ENCODE measurements at regions not wholly inside any gene's neighbourhood (a gene's known extent, or its start where the extent isn't known, plus 50 kb on each side); places are given as distances from the start of the nearest gene placed in this dataset.

DNA sequence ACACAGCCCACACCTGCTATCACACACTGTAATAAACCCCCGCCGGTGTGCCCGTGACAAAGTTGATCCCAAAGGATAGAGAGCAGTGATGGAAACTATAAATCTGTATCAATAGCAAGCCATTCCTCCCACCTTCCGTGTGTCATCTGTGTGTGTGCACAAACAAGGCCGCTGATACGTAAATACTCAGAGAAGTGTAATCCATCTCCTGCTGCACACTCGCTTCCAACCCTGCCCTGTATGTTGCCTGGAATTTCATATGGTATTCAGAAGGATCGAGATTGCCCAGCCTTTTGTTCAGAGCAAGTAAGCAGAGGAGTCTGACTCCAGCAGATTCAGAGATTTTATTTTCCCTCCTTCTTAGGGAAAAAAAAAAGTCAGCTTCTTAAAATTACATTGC, 581.1 kb upstream of the ZFHX3 start:
- Histone ChIP-seq H3K4me1 (ENCODE audit: control insufficient read depth in 1 of 2, insufficient read depth in 2 of 2, low read length in 2 of 2) (no peaks in the 10 kb centered on the region), H3K4me3 (ENCODE audit: low read length in 2 of 2) (no peak overlapping the region), H3K36me3 (ENCODE audit: control insufficient read depth in 1 of 2, insufficient read depth in 2 of 2, low read length in 1 of 2) (no peaks in the 10 kb centered on the region), H3K27me3 (ENCODE audit: control insufficient read depth in 1 of 2, insufficient read depth in 2 of 2, low read length in 1 of 2) (no peaks in the 10 kb centered on the region), H3K9me3 (ENCODE audit: control insufficient read depth, low read length) (no peaks in the 10 kb centered on the region), H3K27ac (ENCODE audit: low read depth in 1 of 2, low read length in 2 of 2) (no peak overlapping the region)
- no peak for DNase-seq
- WGBS, 2 donors: 87% methylated on average over 8 of the region's 8 CpGs
- no peak for ATAC-seq (ENCODE audit: low FRiP score)
- intact Hi-C loops (cut with DNase I): no loop called here

DNA sequence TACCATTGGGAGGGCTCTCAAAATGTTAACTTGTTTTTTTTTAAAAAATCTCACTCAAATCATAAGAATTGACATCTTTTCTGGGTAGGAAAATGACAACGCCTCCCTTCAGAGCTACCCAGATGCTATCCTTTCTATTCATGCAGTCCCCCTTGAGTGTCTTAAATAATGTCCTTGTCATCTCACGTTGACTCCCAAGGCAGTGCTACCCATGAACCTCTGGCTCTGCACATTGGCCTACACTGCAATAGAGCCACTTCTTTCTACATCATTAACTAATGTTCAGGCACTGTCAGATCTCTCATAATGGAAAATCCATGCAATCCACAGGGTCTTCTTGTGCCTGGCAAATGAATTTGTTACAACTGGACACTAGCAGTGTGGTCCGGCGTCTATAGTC, 569.8 kb upstream of the ZFHX3 start:
- DNase-seq (no peak), ATAC-seq (ENCODE audit: low FRiP score) (no peak)
- 92 to 93% methylated on average over 4 of the region's 4 CpGs for WGBS, 2 donors
- Histone ChIP-seq H3K36me3 (ENCODE audit: control insufficient read depth in 1 of 2, insufficient read depth in 2 of 2, low read length in 1 of 2) (no peaks in the 10 kb centered on the region), H3K27me3 (ENCODE audit: control insufficient read depth in 1 of 2, insufficient read depth in 2 of 2, low read length in 1 of 2) (no peaks in the 10 kb centered on the region), H3K4me1 (ENCODE audit: control insufficient read depth in 1 of 2, insufficient read depth in 2 of 2, low read length in 2 of 2) (no peaks in the 10 kb centered on the region), H3K4me3 (ENCODE audit: low read length in 2 of 2) (no peak overlapping the region), H3K27ac (ENCODE audit: low read depth in 1 of 2, low read length in 2 of 2) (no peak overlapping the region), H3K9me3 (ENCODE audit: control insufficient read depth, low read length) (no peaks in the 10 kb centered on the region)
- intact Hi-C loops (cut with DNase I): no loop called here

DNA sequence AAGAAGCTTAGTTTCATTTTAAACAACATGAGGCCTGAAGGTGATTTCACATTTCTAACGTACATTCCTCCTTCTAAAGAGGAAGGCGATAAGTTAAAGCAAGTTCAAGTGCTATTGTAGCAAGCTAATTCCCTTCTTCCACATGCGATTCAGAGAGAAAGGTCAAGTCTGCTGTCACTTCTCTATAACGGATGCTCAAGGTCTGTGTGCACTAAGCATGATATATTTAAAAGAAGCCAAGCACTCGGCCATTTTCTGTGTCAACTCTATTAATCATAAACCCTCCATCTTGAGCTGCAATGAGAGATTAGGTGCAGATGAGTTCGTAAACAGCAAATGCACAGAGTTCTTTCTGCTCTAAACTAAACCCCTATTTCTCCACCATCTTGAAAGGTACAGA, 568.8 kb upstream of the ZFHX3 start:
- Histone ChIP-seq H3K36me3 (ENCODE audit: control insufficient read depth in 1 of 2, insufficient read depth in 2 of 2, low read length in 1 of 2) (no peaks in the 10 kb centered on the region), H3K4me1 (ENCODE audit: control insufficient read depth in 1 of 2, insufficient read depth in 2 of 2, low read length in 2 of 2) (no peaks in the 10 kb centered on the region), H3K27me3 (ENCODE audit: control insufficient read depth in 1 of 2, insufficient read depth in 2 of 2, low read length in 1 of 2) (no peaks in the 10 kb centered on the region), H3K9me3 (ENCODE audit: control insufficient read depth, low read length) (no peaks in the 10 kb centered on the region), H3K27ac (ENCODE audit: low read depth in 1 of 2, low read length in 2 of 2) (no peak overlapping the region), H3K4me3 (ENCODE audit: low read length in 2 of 2) (no peak overlapping the region)
- intact Hi-C loops (cut with DNase I): no loop called here
- ATAC-seq (ENCODE audit: low FRiP score) (no peak), DNase-seq (no peak)
- 79 to 80% methylated on average over 6 of the region's 6 CpGs for WGBS, 2 donors

DNA sequence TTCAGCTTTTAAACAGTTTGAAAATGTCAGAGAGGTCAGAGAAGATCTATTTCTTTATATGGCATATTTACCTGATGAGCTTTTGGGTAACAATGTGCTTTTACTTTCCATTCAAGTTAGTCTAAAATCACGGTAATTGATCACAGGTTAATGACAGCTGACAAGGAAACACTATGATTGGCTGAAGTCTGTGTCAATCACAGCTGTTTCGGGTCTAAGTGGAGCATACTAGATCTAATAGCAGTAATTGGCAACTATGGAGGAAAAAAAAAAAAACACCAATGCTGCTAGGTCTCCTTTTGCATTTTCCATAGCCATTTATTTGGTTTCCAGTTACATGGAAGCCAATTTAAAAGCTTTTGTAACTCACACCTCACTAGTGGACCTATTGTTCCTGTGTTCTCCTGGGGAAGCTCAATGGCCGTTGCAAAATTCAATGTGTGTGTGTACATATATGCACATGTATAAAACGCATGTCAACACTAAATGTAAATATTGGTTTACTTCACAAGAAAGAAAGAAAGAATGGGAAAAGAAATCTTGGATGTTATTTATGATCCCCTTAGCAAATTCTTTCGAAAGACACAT, 568.3 kb upstream of the ZFHX3 start:
- intact Hi-C loops (cut with DNase I): no loop called here
- Histone ChIP-seq H3K4me3 (ENCODE audit: low read length in 2 of 2) (no peak overlapping the region), H3K27ac (ENCODE audit: low read depth in 1 of 2, low read length in 2 of 2) (no peak overlapping the region), H3K9me3 (ENCODE audit: control insufficient read depth, low read length) (no peaks in the 10 kb centered on the region), H3K27me3 (ENCODE audit: control insufficient read depth in 1 of 2, insufficient read depth in 2 of 2, low read length in 1 of 2) (no peaks in the 10 kb centered on the region), H3K36me3 (ENCODE audit: control insufficient read depth in 1 of 2, insufficient read depth in 2 of 2, low read length in 1 of 2) (no peaks in the 10 kb centered on the region), H3K4me1 (ENCODE audit: control insufficient read depth in 1 of 2, insufficient read depth in 2 of 2, low read length in 2 of 2) (no peaks in the 10 kb centered on the region)
- DNase-seq: no peak
- ATAC-seq (ENCODE audit: low FRiP score): no peak
- WGBS, 2 donors: 94 to 95% methylated on average over 5 of the region's 5 CpGs

DNA sequence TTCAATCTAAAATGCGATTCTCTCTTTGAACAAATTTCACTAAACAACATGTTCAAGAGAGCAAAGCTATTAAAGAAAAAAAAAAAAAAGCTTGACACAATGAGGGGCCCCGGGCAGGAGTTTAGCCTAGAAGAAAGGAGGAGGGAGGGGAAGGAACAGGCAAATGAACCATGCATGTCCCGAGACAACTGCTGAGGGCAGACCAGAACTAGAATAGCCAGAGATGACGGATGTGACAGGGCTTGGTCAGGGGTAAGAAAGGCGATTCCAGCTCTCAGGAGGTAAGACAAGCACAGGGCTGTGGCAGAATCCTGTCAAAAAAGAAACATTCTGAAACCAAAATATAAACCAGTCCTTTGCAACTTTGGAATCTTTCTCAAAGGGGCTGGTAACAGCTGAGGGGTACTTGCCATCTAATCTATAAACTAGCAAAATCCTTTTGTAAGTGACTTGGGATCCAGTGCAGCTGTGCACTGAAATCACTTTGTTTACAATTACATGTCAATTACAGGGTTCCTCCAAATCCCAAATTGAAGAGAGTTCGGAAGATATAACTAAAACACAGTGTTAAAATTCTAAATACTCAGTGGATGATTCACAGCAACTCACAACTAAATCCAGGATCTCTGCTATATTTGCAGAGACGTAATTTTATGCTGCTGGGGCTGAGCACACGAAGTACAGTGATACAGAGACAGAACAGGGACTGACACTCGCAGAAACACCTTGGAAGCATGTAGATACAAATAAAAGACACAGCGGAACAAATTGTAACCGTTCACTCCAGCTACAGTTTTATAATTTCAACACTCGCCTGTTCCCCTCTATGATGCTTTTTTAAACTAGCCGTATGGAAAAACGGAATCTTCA, 567.4 kb upstream of the ZFHX3 start:
- Histone ChIP-seq H3K9me3 (ENCODE audit: control insufficient read depth, low read length) (no peaks in the 10 kb centered on the region), H3K27ac (ENCODE audit: low read depth in 1 of 2, low read length in 2 of 2) (no peak overlapping the region), H3K36me3 (ENCODE audit: control insufficient read depth in 1 of 2, insufficient read depth in 2 of 2, low read length in 1 of 2) (no peaks in the 10 kb centered on the region), H3K4me1 (ENCODE audit: control insufficient read depth in 1 of 2, insufficient read depth in 2 of 2, low read length in 2 of 2) (no peaks in the 10 kb centered on the region), H3K4me3 (ENCODE audit: low read length in 2 of 2) (no peak overlapping the region), H3K27me3 (ENCODE audit: control insufficient read depth in 1 of 2, insufficient read depth in 2 of 2, low read length in 1 of 2) (no peaks in the 10 kb centered on the region)
- ATAC-seq (ENCODE audit: low FRiP score): no peak
- WGBS, 2 donors: 72 to 77% methylated on average over 14 of the region's 14 CpGs
- DNase-seq: no peak
- intact Hi-C loops (cut with DNase I): no loop called here

DNA sequence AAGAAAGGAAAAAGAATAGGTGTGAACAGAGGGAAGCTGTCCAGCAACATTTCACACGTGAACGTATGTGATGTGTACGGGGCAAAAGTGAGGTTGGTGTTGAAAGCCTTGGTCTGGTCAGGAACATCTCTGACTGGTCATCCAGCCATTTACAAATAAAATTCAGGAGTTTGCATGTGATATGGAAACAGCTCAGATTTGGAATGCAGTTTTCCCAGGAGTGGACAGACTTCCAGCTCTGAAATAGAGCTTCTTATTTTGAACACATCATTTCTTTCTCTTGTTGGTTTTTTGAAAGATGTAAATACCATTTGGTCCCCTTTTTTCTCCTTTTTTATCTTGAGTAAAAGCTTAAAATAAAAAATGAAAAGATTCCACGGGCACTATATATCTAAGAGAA, 566.2 kb upstream of the ZFHX3 start:
- DNase-seq: no peak
- no peaks in the 10 kb centered on the region for H3K9me3 ChIP-seq (ENCODE audit: control insufficient read depth, low read length)
- H3K4me1 ChIP-seq (ENCODE audit: control insufficient read depth in 1 of 2, insufficient read depth in 2 of 2, low read length in 2 of 2): no peaks in the 10 kb centered on the region
- no peak overlapping the region for H3K27ac ChIP-seq (ENCODE audit: low read depth in 1 of 2, low read length in 2 of 2)
- H3K36me3 ChIP-seq (ENCODE audit: control insufficient read depth in 1 of 2, insufficient read depth in 2 of 2, low read length in 1 of 2): no peaks in the 10 kb centered on the region
- intact Hi-C loops (cut with DNase I): no loop called here
- ATAC-seq (ENCODE audit: low FRiP score): no peak
- no peak overlapping the region for H3K4me3 ChIP-seq (ENCODE audit: low read length in 2 of 2)
- H3K27me3 ChIP-seq (ENCODE audit: control insufficient read depth in 1 of 2, insufficient read depth in 2 of 2, low read length in 1 of 2): no peaks in the 10 kb centered on the region
- 87 to 90% methylated on average over 4 of the region's 4 CpGs for WGBS, 2 donors

DNA sequence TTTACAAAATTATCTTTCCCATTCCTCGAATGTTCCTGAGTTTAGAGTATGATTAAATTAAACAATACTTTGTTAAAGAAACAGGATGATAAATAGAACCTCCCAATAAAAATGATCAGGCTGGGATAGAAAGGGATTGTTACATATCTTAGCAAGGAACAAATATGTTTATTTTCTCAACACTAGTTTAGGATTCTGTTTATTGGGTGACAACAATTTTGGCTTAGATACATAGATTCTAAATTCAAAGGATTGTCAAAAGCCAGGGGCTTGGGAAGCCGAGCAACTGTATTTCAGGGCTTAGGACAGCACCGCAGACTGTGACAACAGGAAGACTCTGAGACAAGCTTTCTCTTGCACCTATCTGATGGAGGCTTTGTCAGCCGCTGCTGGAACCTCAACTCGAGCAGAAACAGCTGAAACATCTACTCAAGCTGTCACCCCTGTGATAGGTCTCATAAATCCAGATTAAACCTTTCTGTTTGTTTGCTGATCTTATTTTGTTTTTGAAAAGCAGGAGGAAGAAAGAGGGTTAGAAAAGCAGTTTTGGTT, 562.8 kb upstream of the ZFHX3 start:
- H3K36me3 ChIP-seq (ENCODE audit: control insufficient read depth in 1 of 2, insufficient read depth in 2 of 2, low read length in 1 of 2): no peaks in the 10 kb centered on the region
- H3K27me3 ChIP-seq (ENCODE audit: control insufficient read depth in 1 of 2, insufficient read depth in 2 of 2, low read length in 1 of 2): no peaks in the 10 kb centered on the region
- ATAC-seq (ENCODE audit: low FRiP score) (no peak), DNase-seq (no peak)
- no peak overlapping the region for H3K4me3 ChIP-seq (ENCODE audit: low read length in 2 of 2)
- WGBS, 2 donors: 75 to 77% methylated on average over 5 of the region's 5 CpGs
- no peaks in the 10 kb centered on the region for H3K4me1 ChIP-seq (ENCODE audit: control insufficient read depth in 1 of 2, insufficient read depth in 2 of 2, low read length in 2 of 2)
- intact Hi-C loops (cut with DNase I): no loop called here
- H3K9me3 ChIP-seq (ENCODE audit: control insufficient read depth, low read length): peaks cover 3% of the 10 kb centered on the region
- H3K27ac ChIP-seq (ENCODE audit: low read depth in 1 of 2, low read length in 2 of 2): no peak overlapping the region

DNA sequence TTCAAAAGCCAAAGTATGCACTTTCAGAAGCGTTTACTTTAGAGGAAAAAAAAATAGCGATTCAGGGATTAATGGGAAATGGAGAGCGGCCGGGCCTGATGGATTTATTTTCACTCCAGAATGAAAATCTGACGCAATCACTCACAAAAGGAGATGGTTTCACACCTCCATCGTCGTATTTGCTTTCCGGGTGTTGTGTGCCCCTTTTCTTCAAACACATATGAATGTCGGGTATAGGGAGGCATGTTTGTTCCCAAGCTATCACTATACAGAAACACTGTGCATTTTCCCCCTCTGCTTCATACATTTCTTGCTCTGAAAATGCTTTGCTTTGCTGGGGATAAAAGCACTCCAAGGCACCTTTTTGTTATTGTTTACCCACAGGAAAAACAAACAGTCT, 562.2 kb upstream of the ZFHX3 start:
- 45 to 55% methylated on average over 9 of the region's 9 CpGs for WGBS, 2 donors
- Histone ChIP-seq H3K27ac (ENCODE audit: low read depth in 1 of 2, low read length in 2 of 2) (no peak overlapping the region), H3K36me3 (ENCODE audit: control insufficient read depth in 1 of 2, insufficient read depth in 2 of 2, low read length in 1 of 2) (no peaks in the 10 kb centered on the region), H3K4me3 (ENCODE audit: low read length in 2 of 2) (no peak overlapping the region), H3K9me3 (ENCODE audit: control insufficient read depth, low read length) (peaks cover 3% of the 10 kb centered on the region), H3K4me1 (ENCODE audit: control insufficient read depth in 1 of 2, insufficient read depth in 2 of 2, low read length in 2 of 2) (no peaks in the 10 kb centered on the region), H3K27me3 (ENCODE audit: control insufficient read depth in 1 of 2, insufficient read depth in 2 of 2, low read length in 1 of 2) (no peaks in the 10 kb centered on the region)
- no peak for ATAC-seq (ENCODE audit: low FRiP score)
- intact Hi-C loops (cut with DNase I): no loop called here
- DNase-seq: no peak

DNA sequence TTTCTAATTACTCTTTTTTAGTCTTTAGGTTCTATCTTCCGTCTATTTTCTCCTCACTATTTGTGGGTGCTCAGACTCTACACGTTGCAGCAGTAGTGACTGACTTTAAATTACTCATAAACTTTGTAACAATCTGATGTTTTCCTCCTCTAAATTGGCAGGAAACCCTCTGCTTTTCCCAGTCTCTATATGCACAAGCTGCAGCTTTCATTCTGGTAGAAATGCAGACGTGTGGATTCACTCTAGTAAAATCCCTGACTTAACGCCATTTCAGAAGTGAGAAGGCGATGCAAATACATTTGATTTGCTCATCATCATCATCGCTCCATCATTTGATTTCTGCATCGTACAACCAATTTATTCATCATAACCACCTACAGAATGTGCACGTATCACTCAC, 561.0 kb upstream of the ZFHX3 start:
- H3K4me3 ChIP-seq (ENCODE audit: low read length in 2 of 2): no peak overlapping the region
- WGBS, 2 donors: 84 to 87% methylated on average over 8 of the region's 8 CpGs
- no peak for ATAC-seq (ENCODE audit: low FRiP score)
- H3K27ac ChIP-seq (ENCODE audit: low read depth in 1 of 2, low read length in 2 of 2): no peak overlapping the region
- H3K27me3 ChIP-seq (ENCODE audit: control insufficient read depth in 1 of 2, insufficient read depth in 2 of 2, low read length in 1 of 2): no peaks in the 10 kb centered on the region
- DNase-seq: no peak
- H3K4me1 ChIP-seq (ENCODE audit: control insufficient read depth in 1 of 2, insufficient read depth in 2 of 2, low read length in 2 of 2): no peaks in the 10 kb centered on the region
- no peaks in the 10 kb centered on the region for H3K36me3 ChIP-seq (ENCODE audit: control insufficient read depth in 1 of 2, insufficient read depth in 2 of 2, low read length in 1 of 2)
- intact Hi-C loops (cut with DNase I): no loop called here
- peaks cover 3% of the 10 kb centered on the region for H3K9me3 ChIP-seq (ENCODE audit: control insufficient read depth, low read length)

Measured in aorta (tissue), 5 donors.